ENCODE measurements at regions not wholly inside any gene's neighbourhood (a gene's known extent, or its start where the extent isn't known, plus 50 kb on each side); places are given as distances from the start of the nearest gene placed in this dataset.

- TF ChIP-seq CTCF (IDR thresholded peaks at IDR 0.05; ENCODE audit: extremely low read depth in 1 of 2, insufficient read depth in 1 of 2, low read depth in 1 of 2, low read length in 2 of 2) (no peak), POLR2AphosphoS5 (IDR thresholded peaks at IDR 0.05; ENCODE audit: insufficient read depth, low read depth, low read length) (no peak), EZH2 (IDR thresholded peaks at IDR 0.05; ENCODE audit: borderline replicate concordance, low read depth, low read length, severe bottlenecking) (no peak), JUN (IDR thresholded peaks at IDR 0.05; ENCODE audit: borderline replicate concordance, insufficient read depth, insufficient read length, low read depth) (no peak), FOS (IDR thresholded peaks at IDR 0.05; ENCODE audit: borderline replicate concordance, insufficient read depth, low read length) (no peak), POLR2A (IDR thresholded peaks at IDR 0.05; ENCODE audit: low read depth, low read length) (no peak), MYC (IDR thresholded peaks at IDR 0.05; ENCODE audit: low read depth, low read length) (no peak)
- TF ChIP-seq, protein P1, sequence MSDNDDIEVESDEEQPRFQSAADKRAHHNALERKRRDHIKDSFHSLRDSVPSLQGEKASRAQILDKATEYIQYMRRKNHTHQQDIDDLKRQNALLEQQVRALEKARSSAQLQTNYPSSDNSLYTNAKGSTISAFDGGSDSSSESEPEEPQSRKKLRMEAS (IDR thresholded peaks at IDR 0.05; ENCODE audit: insufficient read depth, insufficient read length), result no peak
Observed at GRCh38 chr12:107423531-107423930, 262.1 kb upstream of the PWP1 start.
